22Rv1 (cell line): ENCODE measurements at regions not wholly inside any gene's neighbourhood (a gene's known extent, or its start where the extent isn't known, plus 50 kb on each side); places are given as distances from the start of the nearest gene placed in this dataset.
"Not testable (repeated sequence)": the region's sequence is repeated elsewhere in the genome, so short reads cannot be mapped to it uniquely, and the experiment has no call there.

Source experiments
- H3K27ac ChIP-seq: fragments of 450-650 bp; 2 replicates; pipeline ENCODE4 v1.5.1; 2017
- ZFX ChIP-seq: fragments of 450-650 bp; IDR thresholded peaks from 2 replicates; pipeline ENCODE4 v1.6.1; 2017; ENCODE audit warnings: antibody characterized with exemption, borderline replicate concordance
- TF ChIP-seq, protein P1 (sequence below): fragments of 450-650 bp; IDR thresholded peaks from 2 replicates; pipeline ENCODE4 v1.5.1; 2017; ENCODE audit warnings: mild to moderate bottlenecking

DNA sequence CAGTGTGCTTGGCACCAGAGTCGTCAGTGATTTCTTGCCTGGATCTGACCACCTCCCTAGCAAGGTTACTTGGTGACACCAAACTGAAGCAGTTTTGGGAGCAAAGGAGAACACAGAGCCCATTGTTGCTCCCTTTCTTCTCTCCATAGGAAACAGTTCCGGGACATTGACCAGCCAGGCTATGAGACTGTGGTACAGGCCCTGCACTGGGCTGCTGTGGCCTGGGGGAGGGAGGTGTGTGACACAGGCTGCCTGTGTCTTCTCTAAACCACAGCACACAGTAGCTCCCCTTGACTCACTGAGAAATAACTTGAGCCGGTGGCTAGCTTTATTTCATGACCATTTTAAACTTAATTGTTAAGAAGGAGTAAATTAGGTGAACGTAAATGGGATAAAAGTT, 214.8 kb upstream of the UBL3 start:
- TF ChIP-seq, protein P1, sequence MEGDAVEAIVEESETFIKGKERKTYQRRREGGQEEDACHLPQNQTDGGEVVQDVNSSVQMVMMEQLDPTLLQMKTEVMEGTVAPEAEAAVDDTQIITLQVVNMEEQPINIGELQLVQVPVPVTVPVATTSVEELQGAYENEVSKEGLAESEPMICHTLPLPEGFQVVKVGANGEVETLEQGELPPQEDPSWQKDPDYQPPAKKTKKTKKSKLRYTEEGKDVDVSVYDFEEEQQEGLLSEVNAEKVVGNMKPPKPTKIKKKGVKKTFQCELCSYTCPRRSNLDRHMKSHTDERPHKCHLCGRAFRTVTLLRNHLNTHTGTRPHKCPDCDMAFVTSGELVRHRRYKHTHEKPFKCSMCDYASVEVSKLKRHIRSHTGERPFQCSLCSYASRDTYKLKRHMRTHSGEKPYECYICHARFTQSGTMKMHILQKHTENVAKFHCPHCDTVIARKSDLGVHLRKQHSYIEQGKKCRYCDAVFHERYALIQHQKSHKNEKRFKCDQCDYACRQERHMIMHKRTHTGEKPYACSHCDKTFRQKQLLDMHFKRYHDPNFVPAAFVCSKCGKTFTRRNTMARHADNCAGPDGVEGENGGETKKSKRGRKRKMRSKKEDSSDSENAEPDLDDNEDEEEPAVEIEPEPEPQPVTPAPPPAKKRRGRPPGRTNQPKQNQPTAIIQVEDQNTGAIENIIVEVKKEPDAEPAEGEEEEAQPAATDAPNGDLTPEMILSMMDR, result no peak
- TF ChIP-seq ZFX, result no peak
- H3K27ac ChIP-seq, result no peak overlapping the region

DNA sequence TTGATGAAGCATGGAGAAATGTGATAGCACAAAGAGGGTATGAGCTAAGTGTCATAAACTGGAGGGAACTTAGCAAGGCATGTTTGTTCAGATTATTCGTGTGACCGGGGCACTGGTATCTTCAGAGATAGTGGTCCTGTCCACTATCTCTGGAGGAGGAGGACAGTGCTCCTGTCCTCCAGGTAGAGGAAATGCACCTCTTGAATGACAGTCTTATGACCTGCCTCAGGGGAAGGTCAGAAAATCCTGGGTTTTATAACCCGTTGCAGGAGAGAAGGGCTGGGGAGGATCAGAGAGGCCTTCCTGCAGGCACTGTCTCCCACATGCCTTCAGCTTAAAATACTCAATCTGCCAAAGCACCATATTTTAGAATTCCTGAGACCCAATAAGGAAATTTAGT, 213.5 kb upstream of the UBL3 start:
- no peak overlapping the region for H3K27ac ChIP-seq
- no peak for TF ChIP-seq ZFX
- TF ChIP-seq, protein P1, result no peak

DNA sequence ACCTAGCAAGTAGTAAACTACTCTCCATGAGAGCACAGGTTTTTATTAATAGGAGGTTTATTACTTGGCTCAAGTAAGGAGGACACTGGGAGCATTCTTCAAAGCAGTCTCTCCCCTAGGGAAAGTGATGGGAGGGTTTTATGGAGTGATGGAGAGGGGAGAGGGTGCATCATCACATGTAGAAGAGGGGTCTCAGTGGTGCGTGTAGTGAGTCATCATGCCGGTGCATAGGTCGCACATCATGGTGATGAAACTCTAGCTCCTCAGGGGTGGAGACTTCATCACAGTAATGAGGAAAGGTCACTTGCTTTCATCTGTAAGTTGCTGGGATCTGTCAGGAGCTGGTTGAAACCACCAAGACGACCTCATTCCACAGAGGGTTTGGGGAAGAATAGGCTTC, 210.8 kb upstream of the UBL3 start:
- TF ChIP-seq, protein P1, result no peak
- TF ChIP-seq ZFX, result no peak
- no peak overlapping the region for H3K27ac ChIP-seq

DNA sequence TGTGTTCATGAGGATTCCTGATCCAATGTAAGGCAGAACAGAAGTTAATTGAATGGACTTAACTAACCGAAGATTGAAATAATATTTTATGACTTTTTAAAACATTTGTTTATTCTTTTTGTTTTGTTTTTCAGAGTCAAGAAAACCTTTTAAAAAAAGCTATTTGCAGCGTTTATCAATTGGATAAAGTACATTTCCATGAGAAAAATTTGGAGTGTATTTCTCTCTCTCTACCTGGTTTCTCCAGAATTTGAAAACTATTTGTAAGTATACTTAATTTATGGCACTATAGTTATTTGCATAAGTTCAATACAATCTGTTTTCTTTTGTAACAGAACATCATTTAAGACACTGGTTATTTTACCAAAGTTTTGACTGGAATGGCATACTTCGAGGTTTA, 208.0 kb upstream of the UBL3 start:
- H3K27ac ChIP-seq, result no peak overlapping the region
- no peak for TF ChIP-seq ZFX

DNA sequence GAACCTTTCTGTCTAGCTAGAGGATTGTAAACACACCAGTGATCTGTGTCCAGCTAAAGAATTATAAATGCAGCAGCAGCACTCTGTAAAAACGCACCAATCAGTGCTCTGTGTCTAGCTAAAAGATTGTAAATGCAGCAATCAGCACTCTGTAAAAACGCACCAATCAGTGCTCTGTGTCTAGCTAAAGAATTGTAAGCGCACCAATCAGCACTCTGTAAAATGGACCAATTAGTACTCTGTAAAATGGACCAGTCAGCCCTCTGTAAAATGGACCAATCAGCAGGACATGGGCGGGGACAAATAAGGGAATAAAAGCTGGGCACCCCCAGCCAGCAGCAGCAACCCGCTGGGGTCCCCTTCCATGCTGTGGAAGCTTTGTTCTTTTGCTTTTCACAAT, 204.1 kb upstream of the UBL3 start:
- not testable (repeated sequence) for H3K27ac ChIP-seq

DNA sequence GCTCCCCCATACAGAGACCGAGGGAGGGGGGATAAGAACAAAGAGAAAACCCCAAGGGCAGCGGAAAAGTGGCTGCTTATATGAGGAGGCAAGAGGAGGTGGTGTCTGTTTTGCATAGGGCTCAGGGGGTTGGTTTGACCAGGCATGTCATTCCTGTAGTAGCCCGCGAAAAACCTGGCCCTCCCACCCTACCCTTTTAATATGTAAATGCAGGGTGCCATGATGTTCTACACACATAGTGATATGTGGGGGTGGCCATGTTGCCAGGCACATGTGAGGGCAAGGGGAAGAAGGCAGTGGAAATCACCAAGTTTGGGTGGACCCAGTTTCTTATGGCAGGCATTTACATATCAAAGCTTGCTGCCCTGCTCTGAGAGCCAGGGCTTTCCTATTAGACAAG, 203.5 kb upstream of the UBL3 start:
- H3K27ac ChIP-seq, result no peak overlapping the region
- TF ChIP-seq, protein P1, result no peak
- TF ChIP-seq ZFX, result no peak

DNA sequence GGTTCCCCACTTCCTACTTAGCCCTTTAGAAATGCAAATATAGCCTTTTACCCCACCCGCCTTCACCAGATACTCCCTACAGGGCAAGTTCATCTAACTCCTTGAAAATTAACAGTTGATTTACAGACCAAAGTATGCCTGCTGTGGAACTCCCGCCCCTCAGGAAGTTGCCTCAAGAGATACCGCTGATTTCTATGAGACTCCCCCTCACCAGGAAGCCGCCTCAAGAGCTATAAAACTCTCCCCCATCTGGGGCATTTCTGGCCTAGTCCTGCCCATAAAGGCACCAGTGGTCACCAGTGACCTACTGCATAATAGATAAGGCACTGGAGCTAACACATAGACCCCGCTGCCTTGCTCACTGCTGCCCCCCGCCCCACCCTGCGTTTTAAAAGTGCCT, 201.7 kb upstream of the UBL3 start:
- no peak for TF ChIP-seq ZFX
- TF ChIP-seq, protein P1, result no peak

DNA sequence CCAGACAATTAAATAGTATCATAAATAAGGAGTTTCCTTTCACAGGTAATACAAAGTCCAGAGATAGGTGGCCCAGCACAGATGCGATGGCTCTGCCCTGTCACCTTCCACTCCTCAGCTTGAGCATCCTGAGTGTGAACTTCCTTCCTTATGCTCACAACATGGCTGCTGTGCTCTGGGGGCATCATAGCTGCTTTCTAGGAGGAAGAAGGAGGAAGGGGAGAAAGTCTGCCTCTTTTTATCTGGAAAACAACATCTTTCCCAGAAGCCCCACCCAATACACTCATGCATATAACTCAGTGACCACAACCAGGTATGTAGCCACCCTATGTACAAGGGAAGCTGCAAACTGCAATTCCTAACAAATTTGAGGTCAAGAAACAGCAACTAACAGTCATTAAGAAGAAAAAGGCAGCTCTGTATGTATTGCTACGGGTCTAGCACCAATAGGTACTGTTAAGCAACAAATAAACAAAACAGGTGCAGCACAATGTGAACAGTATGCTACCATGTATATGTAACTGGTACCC, 201.2 kb upstream of the UBL3 start:
- TF ChIP-seq ZFX, result no peak
- TF ChIP-seq, protein P1, result no peak
- H3K27ac ChIP-seq, result no peak overlapping the region

More for the DNA sequence above, 201.7 kb upstream of the UBL3 start:
- H3K27ac ChIP-seq, result no peak overlapping the region
